Fibroblast of villous mesenchyme (primary cell): ENCODE measurements at regions not wholly inside any gene's neighbourhood (a gene's known extent, or its start where the extent isn't known, plus 50 kb on each side); places are given as distances from the start of the nearest gene placed in this dataset.

Experiments
- DNase-seq: peaks from one replicate; pipeline ENCODE4 v3.0.0-alpha.2; 2010; ENCODE audit warnings: low read depth
- H3K4me3 ChIP-seq: 2 replicates; pipeline ENCODE4 v1.5.1; 2011; ENCODE audit warnings: low read depth, mild to moderate bottlenecking, low read length
- CTCF ChIP-seq: IDR thresholded peaks from 2 replicates; pipeline ENCODE4 v1.5.1; 2012; ENCODE audit warnings: low read depth, mild to moderate bottlenecking, low read length; ENCODE audit not compliant: insufficient read depth

- H3K4me3 ChIP-seq: no peak overlapping the region
- no peak for TF ChIP-seq CTCF
- no peak for DNase-seq
Observed at GRCh38 chr22:49044776-49045175, 782.9 kb downstream of the BRD1 start.

GRCh38 chr22:49044091-49044490 is 783.6 kb downstream of the BRD1 start:
- H3K4me3 ChIP-seq: no peak overlapping the region
- DNase-seq: no peak
- no peak for TF ChIP-seq CTCF

- TF ChIP-seq CTCF: no peak
- DNase-seq: no peak
- no peak overlapping the region for H3K4me3 ChIP-seq
Observed at GRCh38 chr22:49042877-49043859, 784.5 kb downstream of the BRD1 start.

GRCh38 chr22:49042066-49042465 is 785.6 kb downstream of the BRD1 start:
- DNase-seq: no peak
- no peak overlapping the region for H3K4me3 ChIP-seq
- TF ChIP-seq CTCF: no peak

GRCh38 chr22:49040754-49041467 is 786.8 kb downstream of the BRD1 start:
- TF ChIP-seq CTCF: no peak
- no peak for DNase-seq
- H3K4me3 ChIP-seq: no peak overlapping the region

- H3K4me3 ChIP-seq: no peak overlapping the region
- no peak for DNase-seq
- no peak for TF ChIP-seq CTCF
Observed at GRCh38 chr22:49040111-49040510, 787.6 kb downstream of the BRD1 start.
